ENCODE measurements at regions not wholly inside any gene's neighbourhood (a gene's known extent, or its start where the extent isn't known, plus 50 kb on each side); places are given as distances from the start of the nearest gene placed in this dataset.

DNA sequence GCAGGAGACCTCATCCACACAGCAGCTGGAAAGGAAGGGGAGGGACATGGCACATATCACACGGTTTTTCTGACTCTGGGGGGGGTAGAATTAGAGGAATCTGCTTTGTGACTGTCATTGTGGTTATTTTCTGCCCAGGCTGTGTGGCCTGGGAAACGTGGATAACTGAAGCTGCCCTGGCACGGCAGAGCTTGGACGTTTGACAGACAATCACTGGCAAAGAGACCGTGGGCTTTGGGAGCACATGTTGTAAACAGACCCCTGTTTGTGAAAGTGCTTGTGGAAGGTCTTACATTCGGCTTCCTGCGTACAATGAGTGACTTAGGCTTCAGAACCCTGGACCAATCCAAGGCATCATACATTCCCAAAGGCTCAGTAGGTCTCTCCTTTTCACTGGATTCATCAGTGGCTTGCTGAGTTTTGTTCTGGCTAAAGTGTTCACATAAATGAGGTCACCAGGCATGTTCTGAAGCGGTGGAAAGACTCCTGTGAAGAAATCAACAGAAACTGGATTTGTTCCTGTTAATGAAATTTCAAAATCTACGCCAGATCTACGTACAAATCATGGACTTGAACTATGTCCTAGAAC, 188.2 kb downstream of the TEX36 start:
- Histone ChIP-seq H3K36me3 (ENCODE audit: control insufficient read depth, insufficient read depth, low read length) (no peaks in the 10 kb centered on the region), H3K27me3 (ENCODE audit: control insufficient read depth, insufficient read depth, low read length) (no peaks in the 10 kb centered on the region), H3K4me3 (ENCODE audit: low read depth, low read length) (no peak overlapping the region)
- no peak for DNase-seq (ENCODE audit: low read depth)
- TF ChIP-seq, protein P1, sequence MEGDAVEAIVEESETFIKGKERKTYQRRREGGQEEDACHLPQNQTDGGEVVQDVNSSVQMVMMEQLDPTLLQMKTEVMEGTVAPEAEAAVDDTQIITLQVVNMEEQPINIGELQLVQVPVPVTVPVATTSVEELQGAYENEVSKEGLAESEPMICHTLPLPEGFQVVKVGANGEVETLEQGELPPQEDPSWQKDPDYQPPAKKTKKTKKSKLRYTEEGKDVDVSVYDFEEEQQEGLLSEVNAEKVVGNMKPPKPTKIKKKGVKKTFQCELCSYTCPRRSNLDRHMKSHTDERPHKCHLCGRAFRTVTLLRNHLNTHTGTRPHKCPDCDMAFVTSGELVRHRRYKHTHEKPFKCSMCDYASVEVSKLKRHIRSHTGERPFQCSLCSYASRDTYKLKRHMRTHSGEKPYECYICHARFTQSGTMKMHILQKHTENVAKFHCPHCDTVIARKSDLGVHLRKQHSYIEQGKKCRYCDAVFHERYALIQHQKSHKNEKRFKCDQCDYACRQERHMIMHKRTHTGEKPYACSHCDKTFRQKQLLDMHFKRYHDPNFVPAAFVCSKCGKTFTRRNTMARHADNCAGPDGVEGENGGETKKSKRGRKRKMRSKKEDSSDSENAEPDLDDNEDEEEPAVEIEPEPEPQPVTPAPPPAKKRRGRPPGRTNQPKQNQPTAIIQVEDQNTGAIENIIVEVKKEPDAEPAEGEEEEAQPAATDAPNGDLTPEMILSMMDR (IDR thresholded peaks at IDR 0.05; ENCODE audit: insufficient read depth, low read length, poor library complexity, severe bottlenecking): no peak

DNA sequence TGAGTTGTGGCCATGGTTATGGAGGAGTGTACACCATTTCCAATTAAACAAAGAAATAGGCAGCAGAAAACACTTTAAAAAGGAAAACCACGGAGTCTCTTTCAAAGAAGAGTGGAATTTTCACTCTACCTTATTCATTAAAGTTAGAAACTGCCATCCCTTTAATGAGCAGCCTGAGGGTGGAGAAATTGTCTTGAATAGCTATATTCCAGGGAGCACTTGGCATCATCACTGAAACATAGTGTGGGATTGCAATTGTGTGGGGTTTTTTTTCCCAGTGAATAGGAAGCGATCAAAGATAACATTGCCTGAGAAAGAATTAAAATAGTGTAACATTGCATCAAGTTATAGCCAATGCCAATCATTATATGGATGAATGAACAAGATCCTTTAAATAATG, 191.6 kb downstream of the TEX36 start:
- Histone ChIP-seq H3K27me3 (ENCODE audit: control insufficient read depth, insufficient read depth, low read length) (no peaks in the 10 kb centered on the region), H3K36me3 (ENCODE audit: control insufficient read depth, insufficient read depth, low read length) (no peaks in the 10 kb centered on the region), H3K4me3 (ENCODE audit: low read depth, low read length) (no peak overlapping the region)
- no peak for DNase-seq (ENCODE audit: low read depth)
- TF ChIP-seq, protein P1 (IDR thresholded peaks at IDR 0.05; ENCODE audit: insufficient read depth, low read length, poor library complexity, severe bottlenecking): no peak

DNA sequence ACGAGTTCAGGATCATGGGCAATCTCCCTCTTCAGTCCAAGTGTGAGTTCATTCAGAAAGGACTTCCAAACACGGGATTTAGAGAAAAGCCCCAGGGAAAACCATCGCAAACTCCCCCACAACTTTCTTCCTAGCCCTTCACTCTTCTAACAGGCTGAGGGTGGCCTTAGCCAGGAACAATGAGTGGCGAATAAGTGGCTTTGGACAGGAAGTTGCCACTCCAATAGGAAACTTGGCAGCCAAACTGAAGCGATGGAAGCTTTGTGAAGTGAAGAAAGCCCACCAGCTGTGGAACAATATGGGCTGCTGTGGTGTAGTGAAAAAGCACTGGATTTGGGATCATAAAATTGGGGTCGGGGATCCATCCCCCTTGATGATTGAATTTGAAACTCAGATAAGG, 193.2 kb downstream of the TEX36 start:
- Histone ChIP-seq H3K36me3 (ENCODE audit: control insufficient read depth, insufficient read depth, low read length) (no peaks in the 10 kb centered on the region), H3K4me3 (ENCODE audit: low read depth, low read length) (no peak overlapping the region), H3K27me3 (ENCODE audit: control insufficient read depth, insufficient read depth, low read length) (no peaks in the 10 kb centered on the region)
- TF ChIP-seq, protein P1 (IDR thresholded peaks at IDR 0.05; ENCODE audit: insufficient read depth, low read length, poor library complexity, severe bottlenecking): no peak
- no peak for DNase-seq (ENCODE audit: low read depth)

DNA sequence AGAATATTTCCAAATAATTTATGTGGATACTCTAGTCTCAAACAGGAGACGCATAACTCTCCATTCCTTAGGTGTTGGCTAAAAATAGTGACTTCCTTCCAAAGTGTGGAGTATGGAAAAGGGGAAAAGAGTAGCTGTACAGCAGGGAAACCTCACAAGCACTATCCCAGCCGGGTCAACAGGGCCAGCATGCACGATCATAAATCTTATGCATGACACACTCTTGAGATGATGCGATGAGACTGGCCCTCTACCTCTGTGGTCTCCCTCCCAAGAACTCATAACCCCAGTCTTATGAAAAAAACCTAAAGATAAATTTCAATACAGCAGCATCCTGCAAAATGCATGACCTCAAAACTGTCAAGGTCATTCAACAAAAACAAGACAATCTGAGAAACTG, 197.3 kb downstream of the TEX36 start:
- no peaks in the 10 kb centered on the region for H3K27me3 ChIP-seq (ENCODE audit: control insufficient read depth, insufficient read depth, low read length)
- no peak for DNase-seq (ENCODE audit: low read depth)

DNA sequence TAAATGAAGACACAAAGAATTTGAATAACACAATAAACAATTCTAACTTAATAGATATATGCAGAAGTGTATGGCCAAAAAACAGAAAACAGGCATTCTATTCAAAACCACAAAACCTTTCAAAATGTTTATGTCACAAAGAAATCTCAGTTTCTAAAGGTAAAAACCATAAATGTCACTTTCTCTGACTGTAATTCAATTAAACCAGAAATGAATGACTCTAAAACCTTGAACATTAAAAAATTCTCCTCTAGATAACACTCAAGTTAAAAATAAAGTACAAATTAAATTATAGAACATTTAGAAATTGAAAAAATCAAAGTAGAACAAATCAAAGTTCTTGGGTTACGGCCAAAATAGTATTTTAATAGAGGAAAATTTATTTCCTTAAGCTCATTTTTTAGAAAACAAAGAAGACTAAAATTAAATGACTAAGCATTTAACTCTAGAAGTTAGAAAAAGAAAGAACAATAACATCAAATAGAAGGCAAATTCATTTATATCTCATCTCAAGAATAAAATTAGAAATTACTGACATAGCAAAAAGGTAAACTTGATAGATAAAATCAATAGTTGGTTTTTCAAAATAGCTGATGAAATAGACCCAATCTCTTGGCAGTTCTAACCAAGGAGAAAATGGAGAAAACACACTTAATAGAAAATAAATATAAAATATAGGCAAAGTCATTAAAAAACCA, 198.8 kb downstream of the TEX36 start:
- H3K36me3 ChIP-seq (ENCODE audit: control insufficient read depth, insufficient read depth, low read length): no peaks in the 10 kb centered on the region
- no peak for DNase-seq (ENCODE audit: low read depth)
- H3K27me3 ChIP-seq (ENCODE audit: control insufficient read depth, insufficient read depth, low read length): no peaks in the 10 kb centered on the region
- TF ChIP-seq, protein P1 (IDR thresholded peaks at IDR 0.05; ENCODE audit: insufficient read depth, low read length, poor library complexity, severe bottlenecking): no peak
- H3K4me3 ChIP-seq (ENCODE audit: low read depth, low read length): no peak overlapping the region

More for the DNA sequence above, 197.3 kb downstream of the TEX36 start:
- Histone ChIP-seq H3K36me3 (ENCODE audit: control insufficient read depth, insufficient read depth, low read length) (no peaks in the 10 kb centered on the region), H3K4me3 (ENCODE audit: low read depth, low read length) (no peak overlapping the region)
- TF ChIP-seq, protein P1 (IDR thresholded peaks at IDR 0.05; ENCODE audit: insufficient read depth, low read length, poor library complexity, severe bottlenecking): no peak

DNA sequence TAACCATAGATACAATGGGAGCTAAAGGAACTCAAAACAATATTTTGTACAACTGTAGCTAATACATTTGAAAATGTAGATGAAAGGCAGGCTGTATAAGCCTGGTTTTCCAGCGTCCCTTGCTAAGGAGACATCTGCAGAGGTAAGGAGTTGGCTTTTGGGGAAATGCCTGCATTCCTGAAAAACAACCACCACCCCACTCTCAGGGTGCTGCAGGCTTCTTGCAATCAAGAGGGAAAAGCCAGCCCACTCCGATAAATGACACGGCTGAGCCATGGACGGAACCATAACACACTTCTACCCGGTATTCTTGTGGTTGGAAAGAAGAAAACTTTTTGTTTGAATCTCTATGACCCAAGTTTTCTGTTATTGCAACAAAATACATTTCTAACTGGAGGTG, 200.3 kb downstream of the TEX36 start:
- H3K27me3 ChIP-seq (ENCODE audit: control insufficient read depth, insufficient read depth, low read length): no peaks in the 10 kb centered on the region
- no peak overlapping the region for H3K4me3 ChIP-seq (ENCODE audit: low read depth, low read length)
- no peak for DNase-seq (ENCODE audit: low read depth)
- TF ChIP-seq, protein P1 (IDR thresholded peaks at IDR 0.05; ENCODE audit: insufficient read depth, low read length, poor library complexity, severe bottlenecking): no peak
- no peaks in the 10 kb centered on the region for H3K36me3 ChIP-seq (ENCODE audit: control insufficient read depth, insufficient read depth, low read length)

Data from kidney epithelial cell (primary cell).